HUES64 (cell line): ENCODE measurements at regions not wholly inside any gene's neighbourhood (a gene's known extent, or its start where the extent isn't known, plus 50 kb on each side); places are given as distances from the start of the nearest gene placed in this dataset.

Experiments used
- H3K27ac ChIP-seq: 2 replicates; pipeline ENCODE4 v1.7.0; 2013; ENCODE audit warnings: low read depth, low read length, inconsistent platforms
- H3K27me3 ChIP-seq: 2 replicates; pipeline ENCODE4 v1.6.1; 2013; ENCODE audit warnings: mild to moderate bottlenecking, low read length; ENCODE audit not compliant: insufficient read depth
- H3K36me3 ChIP-seq: 2 replicates; pipeline ENCODE4 v1.6.1; 2013; ENCODE audit warnings: mild to moderate bottlenecking, low read length; ENCODE audit not compliant: insufficient read depth
- H3K4me1 ChIP-seq: 2 replicates; pipeline ENCODE4 v1.6.1; 2013; ENCODE audit warnings: mild to moderate bottlenecking, low read length, moderate library complexity; ENCODE audit not compliant: insufficient read depth
- H3K4me3 ChIP-seq: 2 replicates; pipeline ENCODE4 v1.5.1; 2013; ENCODE audit warnings: mild to moderate bottlenecking, low read length, moderate library complexity
- H3K9ac ChIP-seq: 2 replicates; pipeline ENCODE4 v1.6.1; 2013; ENCODE audit warnings: mild to moderate bottlenecking, low read depth, low read length
- H3K9me3 ChIP-seq: 2 replicates; pipeline ENCODE4 v1.6.1; 2013; ENCODE audit warnings: low read depth, low read length; ENCODE audit not compliant: insufficient read depth
- WGBS: fragments of 150-250, 120-280 bp; methylation state at CpG from one replicate; pipeline ENCODE4 v1.1.7; 2013; ENCODE audit warnings: missing lambda C conversion rate; 5-methylcytosine and 5-hydroxymethylcytosine counted together

GRCh38 chr12:34368079-34368478 lies 345.8 kb downstream of the ALG10 start:
- WGBS, result 77% methylated on average over 15 of the region's 15 CpGs
- no peak overlapping the region for H3K4me3 ChIP-seq
- H3K9me3 ChIP-seq, result peaks cover 98% of the 10 kb centered on the region
- no peak overlapping the region for H3K9ac ChIP-seq
- H3K36me3 ChIP-seq, result no peaks in the 10 kb centered on the region
- no peak overlapping the region for H3K27ac ChIP-seq
- H3K4me1 ChIP-seq, result no peaks in the 10 kb centered on the region
- no peaks in the 10 kb centered on the region for H3K27me3 ChIP-seq

DNA sequence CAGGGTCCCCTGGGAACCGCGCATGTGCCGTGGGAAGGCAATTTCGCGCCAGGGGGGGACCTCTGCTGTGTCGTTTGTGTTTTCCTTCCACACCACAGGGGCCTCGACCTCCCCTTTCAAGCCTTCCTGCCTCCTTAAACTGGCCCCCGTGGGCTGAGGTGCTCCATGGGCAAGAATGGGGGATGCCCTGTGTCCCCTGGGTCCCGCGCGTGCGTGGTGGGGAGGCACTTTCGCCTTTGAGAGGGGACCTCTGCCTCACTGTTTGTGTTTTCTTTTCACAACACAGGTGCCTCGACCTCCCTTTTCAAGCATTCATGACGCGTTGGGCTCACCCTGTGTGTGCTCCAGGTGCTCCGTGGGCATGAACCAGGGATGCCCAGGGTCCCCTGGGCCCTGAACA lies 348.8 kb downstream of the ALG10 start:
- 80% methylated on average over 17 of the region's 17 CpGs for WGBS
- Histone ChIP-seq H3K4me3 (no peak overlapping the region), H3K9ac (no peak overlapping the region), H3K27me3 (no peaks in the 10 kb centered on the region), H3K9me3 (peaks cover 97% of the 10 kb centered on the region), H3K27ac (no peak overlapping the region), H3K36me3 (no peaks in the 10 kb centered on the region), H3K4me1 (no peaks in the 10 kb centered on the region)

GRCh38 chr12:34372003-34372402 lies 349.7 kb downstream of the ALG10 start:
- 84% methylated on average over 21 of the region's 21 CpGs for WGBS
- peaks cover 97% of the 10 kb centered on the region for H3K9me3 ChIP-seq
- H3K27me3 ChIP-seq, result no peaks in the 10 kb centered on the region
- H3K4me1 ChIP-seq, result no peaks in the 10 kb centered on the region
- no peaks in the 10 kb centered on the region for H3K36me3 ChIP-seq
- H3K9ac ChIP-seq, result no peak overlapping the region
- H3K27ac ChIP-seq, result no peak overlapping the region
- H3K4me3 ChIP-seq, result no peak overlapping the region

DNA sequence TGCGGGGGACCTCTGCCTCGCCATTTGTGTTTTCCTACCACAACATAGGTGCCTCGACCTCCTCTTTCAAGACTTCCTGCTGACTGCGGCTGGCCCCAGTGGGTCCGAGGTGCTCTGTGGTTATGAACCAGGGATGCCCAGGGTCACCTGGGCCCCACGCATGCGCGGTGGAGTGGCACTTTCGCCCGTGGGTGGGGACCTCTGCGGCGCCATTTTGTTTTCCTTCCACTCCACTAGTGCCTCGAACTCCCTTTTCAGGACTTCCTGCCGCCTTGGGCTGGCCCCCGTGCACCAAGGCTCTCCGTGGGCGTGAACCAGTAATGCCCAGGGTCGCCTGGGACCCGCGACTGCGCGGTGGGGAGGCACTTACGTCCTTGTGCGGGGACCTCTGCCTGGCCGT lies 351.6 kb downstream of the ALG10 start:
- Histone ChIP-seq H3K27me3 (no peaks in the 10 kb centered on the region), H3K9ac (no peak overlapping the region), H3K4me1 (no peaks in the 10 kb centered on the region), H3K9me3 (peaks cover 94% of the 10 kb centered on the region), H3K27ac (no peak overlapping the region), H3K36me3 (no peaks in the 10 kb centered on the region), H3K4me3 (no peak overlapping the region)
- WGBS, result 85% methylated on average over 25 of the region's 25 CpGs

DNA sequence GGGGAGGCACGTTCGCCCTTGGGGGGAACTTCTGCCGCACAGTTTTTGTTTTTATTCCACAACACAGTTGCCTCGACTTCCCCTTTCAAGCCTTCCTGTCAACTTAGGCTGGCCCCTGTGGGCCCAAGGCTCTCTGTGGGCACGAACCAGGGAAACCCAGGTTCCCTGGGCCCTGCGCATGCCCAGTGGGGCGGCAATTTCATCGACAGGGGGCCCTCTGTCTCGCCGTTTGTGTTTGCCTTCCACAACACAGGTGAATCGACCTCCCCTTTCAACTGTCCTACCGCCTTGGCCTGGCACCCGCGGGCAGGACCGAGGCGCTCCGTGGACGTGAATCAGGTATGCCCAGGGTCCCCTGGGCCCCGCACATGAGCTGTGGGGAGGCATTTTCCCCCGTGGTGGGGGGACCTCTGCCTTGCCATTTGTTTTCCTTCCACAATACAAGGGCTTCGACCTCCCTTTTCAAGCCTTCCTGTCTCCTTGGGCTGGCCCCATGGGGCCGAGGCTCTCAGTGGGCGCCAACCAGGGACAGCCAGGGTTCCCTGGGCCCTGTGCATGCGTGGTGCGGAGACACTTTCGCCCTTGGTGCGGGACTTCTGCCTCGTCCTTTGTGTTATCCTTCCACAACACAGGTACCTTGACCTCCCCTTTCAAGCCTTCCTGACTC lies 354.0 kb downstream of the ALG10 start:
- Histone ChIP-seq H3K9ac (no peak overlapping the region), H3K27me3 (no peaks in the 10 kb centered on the region), H3K9me3 (peaks cover 94% of the 10 kb centered on the region), H3K4me3 (no peak overlapping the region), H3K36me3 (no peaks in the 10 kb centered on the region), H3K4me1 (no peaks in the 10 kb centered on the region), H3K27ac (no peak overlapping the region)
- WGBS, result 76% methylated on average over 28 of the region's 28 CpGs

- Histone ChIP-seq H3K4me1 (no peaks in the 10 kb centered on the region), H3K9me3 (peaks cover 94% of the 10 kb centered on the region), H3K9ac (no peak overlapping the region), H3K4me3 (no peak overlapping the region), H3K36me3 (no peaks in the 10 kb centered on the region), H3K27me3 (no peaks in the 10 kb centered on the region), H3K27ac (no peak overlapping the region)
- WGBS, result 79% methylated on average over 32 of the region's 35 CpGs
Measured at GRCh38 chr12:34377243-34378035, 355.1 kb downstream of the ALG10 start.

DNA sequence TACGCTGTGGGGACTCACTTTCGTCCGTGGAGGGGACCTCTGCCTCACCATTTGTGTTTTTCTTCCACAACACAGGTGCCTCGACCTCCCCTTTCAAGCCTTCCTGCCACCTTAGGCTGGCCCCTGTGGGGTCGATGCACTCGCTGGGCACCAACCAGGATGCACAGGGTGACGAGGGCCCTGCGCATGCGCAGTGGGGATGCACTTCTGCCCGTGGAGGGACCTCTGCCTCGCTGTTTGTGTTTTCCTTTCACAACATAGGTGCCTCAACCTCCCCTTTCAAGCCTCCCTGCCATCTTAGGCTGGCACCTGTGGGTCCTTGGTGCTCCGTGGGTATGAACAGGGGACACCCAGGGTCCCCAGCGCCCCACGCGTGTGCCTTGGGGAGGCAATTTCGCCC lies 356.8 kb downstream of the ALG10 start:
- H3K9ac ChIP-seq, result no peak overlapping the region

DNA sequence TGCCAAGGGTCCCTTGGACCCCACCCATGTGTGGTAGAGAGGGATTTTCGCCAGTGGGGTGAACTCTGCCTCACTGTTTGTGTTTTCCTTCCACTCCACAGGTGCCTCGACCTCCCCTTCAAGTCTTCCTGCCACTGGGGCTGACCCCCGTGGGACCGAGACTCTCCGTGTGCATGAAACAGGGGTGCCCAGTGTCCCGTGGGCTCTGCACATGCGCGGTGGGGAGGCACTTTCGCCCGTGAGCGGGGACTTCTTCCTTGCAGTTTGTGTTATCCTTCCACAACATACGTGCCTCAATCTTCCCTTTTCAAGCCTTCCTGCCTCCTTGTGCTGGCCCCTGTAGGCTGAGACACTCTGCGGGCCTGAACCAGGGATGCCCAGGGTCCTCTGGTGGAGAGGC lies 362.4 kb downstream of the ALG10 start:
- H3K27me3 ChIP-seq, result no peaks in the 10 kb centered on the region
- WGBS, result 84% methylated on average over 12 of the region's 13 CpGs
- peaks cover 99% of the 10 kb centered on the region for H3K9me3 ChIP-seq

More for the DNA sequence above, 356.8 kb downstream of the ALG10 start:
- Histone ChIP-seq H3K4me1 (no peaks in the 10 kb centered on the region), H3K4me3 (no peak overlapping the region), H3K27ac (no peak overlapping the region), H3K9me3 (peaks cover 95% of the 10 kb centered on the region), H3K27me3 (no peaks in the 10 kb centered on the region), H3K36me3 (no peaks in the 10 kb centered on the region)
- WGBS, result 71% methylated on average over 16 of the region's 16 CpGs

DNA sequence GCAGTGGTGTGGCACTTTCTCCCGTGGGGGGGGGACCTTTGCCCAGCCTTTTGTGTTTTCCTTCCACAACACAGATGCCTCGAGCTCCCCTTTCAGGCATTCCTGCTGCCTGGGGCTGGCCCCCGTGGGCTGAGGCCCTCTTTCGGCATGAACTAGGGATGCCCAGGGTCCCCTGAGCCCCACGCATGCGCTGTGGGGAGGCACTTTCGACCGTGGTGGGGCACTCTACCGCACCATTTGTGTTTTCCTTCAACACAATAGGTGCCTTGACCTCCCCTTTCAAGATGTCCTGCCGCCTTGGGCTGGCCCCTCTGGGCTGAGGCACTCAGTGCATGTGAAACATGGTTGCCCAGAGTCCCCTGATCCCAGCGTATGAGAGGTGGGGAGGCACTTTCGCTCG lies 363.7 kb downstream of the ALG10 start:
- Histone ChIP-seq H3K27me3 (no peaks in the 10 kb centered on the region), H3K27ac (no peak overlapping the region), H3K9me3 (peaks cover 99% of the 10 kb centered on the region), H3K4me1 (no peaks in the 10 kb centered on the region), H3K9ac (no peak overlapping the region), H3K36me3 (no peaks in the 10 kb centered on the region), H3K4me3 (no peak overlapping the region)
- 76% methylated on average over 13 of the region's 13 CpGs for WGBS

More for the DNA sequence above, 362.4 kb downstream of the ALG10 start:
- Histone ChIP-seq H3K36me3 (no peaks in the 10 kb centered on the region), H3K4me3 (no peak overlapping the region), H3K4me1 (no peaks in the 10 kb centered on the region), H3K27ac (no peak overlapping the region), H3K9ac (no peak overlapping the region)

GRCh38 chr12:34386621-34387255 lies 364.4 kb downstream of the ALG10 start:
- WGBS, result 88% methylated on average over 24 of the region's 24 CpGs
- Histone ChIP-seq H3K9ac (no peak overlapping the region), H3K36me3 (no peaks in the 10 kb centered on the region), H3K9me3 (peaks cover 99% of the 10 kb centered on the region), H3K4me3 (no peak overlapping the region), H3K4me1 (no peaks in the 10 kb centered on the region), H3K27ac (no peak overlapping the region), H3K27me3 (no peaks in the 10 kb centered on the region)
